ENCODE measurements at regions not wholly inside any gene's neighbourhood (a gene's known extent, or its start where the extent isn't known, plus 50 kb on each side); places are given as distances from the start of the nearest gene placed in this dataset.

GRCh38 chr3:106540743-106541142 lies 671.9 kb upstream of the CBLB start:
- TF ChIP-seq, protein P1, sequence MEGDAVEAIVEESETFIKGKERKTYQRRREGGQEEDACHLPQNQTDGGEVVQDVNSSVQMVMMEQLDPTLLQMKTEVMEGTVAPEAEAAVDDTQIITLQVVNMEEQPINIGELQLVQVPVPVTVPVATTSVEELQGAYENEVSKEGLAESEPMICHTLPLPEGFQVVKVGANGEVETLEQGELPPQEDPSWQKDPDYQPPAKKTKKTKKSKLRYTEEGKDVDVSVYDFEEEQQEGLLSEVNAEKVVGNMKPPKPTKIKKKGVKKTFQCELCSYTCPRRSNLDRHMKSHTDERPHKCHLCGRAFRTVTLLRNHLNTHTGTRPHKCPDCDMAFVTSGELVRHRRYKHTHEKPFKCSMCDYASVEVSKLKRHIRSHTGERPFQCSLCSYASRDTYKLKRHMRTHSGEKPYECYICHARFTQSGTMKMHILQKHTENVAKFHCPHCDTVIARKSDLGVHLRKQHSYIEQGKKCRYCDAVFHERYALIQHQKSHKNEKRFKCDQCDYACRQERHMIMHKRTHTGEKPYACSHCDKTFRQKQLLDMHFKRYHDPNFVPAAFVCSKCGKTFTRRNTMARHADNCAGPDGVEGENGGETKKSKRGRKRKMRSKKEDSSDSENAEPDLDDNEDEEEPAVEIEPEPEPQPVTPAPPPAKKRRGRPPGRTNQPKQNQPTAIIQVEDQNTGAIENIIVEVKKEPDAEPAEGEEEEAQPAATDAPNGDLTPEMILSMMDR (IDR thresholded peaks at IDR 0.05): no peak
- no peak for TF ChIP-seq POLR2A (IDR thresholded peaks at IDR 0.05)
- H3K4me1 ChIP-seq: no peaks in the 10 kb centered on the region
- intact Hi-C loops (cut with DNase I; ENCODE audit: low total_unique reads): no loop called here
- no peak for DNase-seq
- H3K27me3 ChIP-seq: no peaks in the 10 kb centered on the region
- no peaks in the 10 kb centered on the region for H3K36me3 ChIP-seq
- no peaks in the 10 kb centered on the region for H3K9me3 ChIP-seq
- H3K27ac ChIP-seq: no peak overlapping the region
- no peak overlapping the region for H3K4me3 ChIP-seq

GRCh38 chr3:106542101-106542769 lies 673.4 kb upstream of the CBLB start:
- no peak for DNase-seq
- Histone ChIP-seq H3K27ac (no peak overlapping the region), H3K9me3 (no peaks in the 10 kb centered on the region), H3K4me1 (no peaks in the 10 kb centered on the region), H3K4me3 (no peak overlapping the region), H3K36me3 (no peaks in the 10 kb centered on the region), H3K27me3 (no peaks in the 10 kb centered on the region)
- TF ChIP-seq POLR2A (IDR thresholded peaks at IDR 0.05): no peak
- TF ChIP-seq, protein P1 (IDR thresholded peaks at IDR 0.05): no peak
- intact Hi-C loops (cut with DNase I; ENCODE audit: low total_unique reads): no loop called here

GRCh38 chr3:106552351-106553043 lies 683.7 kb upstream of the CBLB start:
- no peaks in the 10 kb centered on the region for H3K36me3 ChIP-seq
- TF ChIP-seq, protein P1 (IDR thresholded peaks at IDR 0.05): no peak
- no peak for TF ChIP-seq POLR2A (IDR thresholded peaks at IDR 0.05)
- no peak overlapping the region for H3K4me3 ChIP-seq
- peaks cover 0 to 4% of the 10 kb centered on the region in 2 donors for H3K9me3 ChIP-seq
- DNase-seq: no peak
- H3K27ac ChIP-seq: no peak overlapping the region
- H3K27me3 ChIP-seq: no peaks in the 10 kb centered on the region
- H3K4me1 ChIP-seq: no peaks in the 10 kb centered on the region
- intact Hi-C loops (cut with DNase I; ENCODE audit: low total_unique reads): no loop called here

GRCh38 chr3:106560451-106560966 lies 691.7 kb upstream of the CBLB start:
- Histone ChIP-seq H3K4me3 (no peak overlapping the region), H3K36me3 (no peaks in the 10 kb centered on the region), H3K27ac (no peak overlapping the region), H3K9me3 (peaks cover 0 to 4% of the 10 kb centered on the region in 2 donors), H3K27me3 (no peaks in the 10 kb centered on the region), H3K4me1 (no peaks in the 10 kb centered on the region)
- intact Hi-C loops (cut with DNase I; ENCODE audit: low total_unique reads): no loop called here
- DNase-seq: no peak
- TF ChIP-seq, protein P1 (IDR thresholded peaks at IDR 0.05): no peak
- no peak for TF ChIP-seq POLR2A (IDR thresholded peaks at IDR 0.05)

- H3K36me3 ChIP-seq: no peaks in the 10 kb centered on the region
- intact Hi-C loops (cut with DNase I; ENCODE audit: low total_unique reads): no loop called here
- H3K4me1 ChIP-seq: no peaks in the 10 kb centered on the region
- H3K4me3 ChIP-seq: no peak overlapping the region
- H3K27ac ChIP-seq: no peak overlapping the region
- no peaks in the 10 kb centered on the region for H3K9me3 ChIP-seq
- no peak for TF ChIP-seq POLR2A (IDR thresholded peaks at IDR 0.05)
- TF ChIP-seq, protein P1 (IDR thresholded peaks at IDR 0.05): no peak
- no peak for DNase-seq
- H3K27me3 ChIP-seq: no peaks in the 10 kb centered on the region
These were observed 697.5 kb upstream of the CBLB start for GRCh38 chr3:106566277-106566676.

All from uterus (tissue), 3 donors.